ENCODE measurements at regions not wholly inside any gene's neighbourhood (a gene's known extent, or its start where the extent isn't known, plus 50 kb on each side); places are given as distances from the start of the nearest gene placed in this dataset.

DNA sequence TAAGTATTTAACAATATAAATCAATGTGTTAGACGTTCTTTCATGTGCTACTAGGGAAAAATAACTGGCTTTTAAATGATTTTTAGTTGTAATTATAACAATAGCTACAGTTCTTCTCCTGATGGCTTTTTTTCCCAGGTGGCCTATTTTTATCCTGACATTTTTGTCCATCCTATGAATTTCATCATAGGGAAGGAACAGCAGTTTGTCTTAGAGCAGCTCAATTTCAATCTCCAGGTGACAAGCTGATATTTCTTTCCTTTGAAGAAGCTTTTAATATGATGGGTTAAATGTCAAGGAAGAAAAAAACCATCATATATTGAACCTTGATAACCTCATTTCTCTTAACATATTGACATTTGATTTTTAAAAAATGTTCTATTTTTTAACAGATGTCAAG is 163.0 kb upstream of the AGA start:
- Histone ChIP-seq H3K36me3 (no peaks in the 10 kb centered on the region), H3K4me1 (no peaks in the 10 kb centered on the region), H3K9me3 (no peaks in the 10 kb centered on the region), H3K4me3 (ENCODE audit: low read depth, low read length) (no peak overlapping the region), H3K27me3 (no peaks in the 10 kb centered on the region)
- TF ChIP-seq, protein P1, sequence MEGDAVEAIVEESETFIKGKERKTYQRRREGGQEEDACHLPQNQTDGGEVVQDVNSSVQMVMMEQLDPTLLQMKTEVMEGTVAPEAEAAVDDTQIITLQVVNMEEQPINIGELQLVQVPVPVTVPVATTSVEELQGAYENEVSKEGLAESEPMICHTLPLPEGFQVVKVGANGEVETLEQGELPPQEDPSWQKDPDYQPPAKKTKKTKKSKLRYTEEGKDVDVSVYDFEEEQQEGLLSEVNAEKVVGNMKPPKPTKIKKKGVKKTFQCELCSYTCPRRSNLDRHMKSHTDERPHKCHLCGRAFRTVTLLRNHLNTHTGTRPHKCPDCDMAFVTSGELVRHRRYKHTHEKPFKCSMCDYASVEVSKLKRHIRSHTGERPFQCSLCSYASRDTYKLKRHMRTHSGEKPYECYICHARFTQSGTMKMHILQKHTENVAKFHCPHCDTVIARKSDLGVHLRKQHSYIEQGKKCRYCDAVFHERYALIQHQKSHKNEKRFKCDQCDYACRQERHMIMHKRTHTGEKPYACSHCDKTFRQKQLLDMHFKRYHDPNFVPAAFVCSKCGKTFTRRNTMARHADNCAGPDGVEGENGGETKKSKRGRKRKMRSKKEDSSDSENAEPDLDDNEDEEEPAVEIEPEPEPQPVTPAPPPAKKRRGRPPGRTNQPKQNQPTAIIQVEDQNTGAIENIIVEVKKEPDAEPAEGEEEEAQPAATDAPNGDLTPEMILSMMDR (IDR thresholded peaks at IDR 0.05; ENCODE audit: low read depth, low read length), result no peak
- DNase-seq, result no peak

DNA sequence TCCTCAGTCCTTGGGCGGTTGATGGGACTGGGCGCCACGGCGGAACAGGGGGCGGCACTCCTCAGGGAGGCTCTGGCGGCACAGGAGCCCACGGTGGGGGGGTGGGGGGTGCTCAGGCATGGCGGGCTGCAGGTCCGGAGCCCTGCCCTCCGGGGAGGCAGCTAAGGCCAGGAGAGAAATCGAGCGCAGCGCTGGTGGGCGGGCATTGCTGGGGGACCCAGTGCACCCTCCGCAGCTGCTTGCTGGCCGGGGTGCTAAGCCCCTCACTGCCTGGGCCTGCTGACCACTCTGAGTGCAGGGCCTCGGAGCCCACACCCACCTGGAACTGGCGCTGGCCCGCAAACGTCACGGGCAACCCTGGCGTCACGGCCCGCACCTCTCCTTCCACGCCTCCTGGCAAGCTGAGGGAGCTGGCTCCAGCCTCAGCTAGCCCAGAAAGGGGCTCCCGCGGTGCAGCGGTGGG is 164.9 kb upstream of the AGA start:
- no peaks in the 10 kb centered on the region for H3K36me3 ChIP-seq
- no peak overlapping the region for H3K4me3 ChIP-seq (ENCODE audit: low read depth, low read length)
- no peaks in the 10 kb centered on the region for H3K9me3 ChIP-seq
- TF ChIP-seq, protein P1 (IDR thresholded peaks at IDR 0.05; ENCODE audit: low read depth, low read length), result no peak
- no peak for DNase-seq
- H3K27me3 ChIP-seq, result no peaks in the 10 kb centered on the region
- no peaks in the 10 kb centered on the region for H3K4me1 ChIP-seq

DNA sequence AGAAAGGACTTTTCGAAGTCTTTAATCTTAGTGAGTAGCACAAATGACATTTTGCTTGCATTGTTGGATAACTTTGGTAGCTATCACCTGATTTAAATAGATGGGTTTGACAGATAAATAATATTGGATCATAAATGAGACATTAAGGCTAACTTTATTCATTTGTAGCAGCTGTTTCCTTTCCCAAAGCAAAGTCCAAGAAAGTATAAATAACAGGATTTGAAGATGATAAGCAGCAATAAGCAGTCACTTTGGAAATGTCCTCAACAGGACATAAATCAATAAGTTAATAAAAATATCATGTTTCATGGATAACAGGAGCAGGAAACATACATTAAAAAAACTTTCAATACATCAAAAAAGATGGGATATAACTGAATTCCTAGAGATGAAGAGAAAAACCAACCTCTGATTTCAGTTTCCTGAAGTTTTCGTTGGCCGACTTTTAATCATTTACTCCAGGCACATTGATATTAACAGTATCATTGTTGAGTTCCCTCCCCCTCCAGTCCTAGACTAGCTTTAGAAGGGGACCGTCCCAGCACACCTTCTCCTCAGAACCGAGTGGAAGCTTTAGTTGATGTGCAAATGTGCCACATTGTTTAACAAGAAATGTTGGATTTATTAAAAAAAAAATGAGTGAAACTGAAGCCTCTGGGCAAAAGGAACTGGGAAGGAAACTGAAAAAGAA is 169.9 kb upstream of the AGA start:
- DNase-seq, result no peak
- Histone ChIP-seq H3K36me3 (no peaks in the 10 kb centered on the region), H3K9me3 (no peaks in the 10 kb centered on the region), H3K4me1 (no peaks in the 10 kb centered on the region), H3K27me3 (no peaks in the 10 kb centered on the region), H3K4me3 (ENCODE audit: low read depth, low read length) (no peak overlapping the region)
- TF ChIP-seq, protein P1 (IDR thresholded peaks at IDR 0.05; ENCODE audit: low read depth, low read length), result no peak

DNA sequence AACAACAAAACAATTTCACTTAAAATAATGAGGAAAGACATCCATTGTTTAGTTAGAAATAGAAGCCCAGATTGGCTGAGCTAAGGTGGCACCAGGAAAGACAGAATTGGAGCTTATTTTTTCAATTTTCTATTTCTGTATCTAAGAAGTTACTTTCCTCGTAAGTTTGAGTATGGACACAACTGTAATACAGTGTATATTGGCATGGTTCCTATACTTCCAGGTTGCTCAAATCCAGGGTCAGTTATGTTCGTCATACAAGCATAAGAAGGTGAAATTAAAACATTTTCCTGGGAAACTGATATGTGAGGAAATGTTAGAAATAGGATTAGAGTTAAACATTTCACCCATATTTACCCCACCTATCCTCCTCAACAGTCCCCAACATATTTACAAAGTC is 170.4 kb upstream of the AGA start:
- no peaks in the 10 kb centered on the region for H3K27me3 ChIP-seq
- no peaks in the 10 kb centered on the region for H3K36me3 ChIP-seq
- no peak for DNase-seq
- no peaks in the 10 kb centered on the region for H3K9me3 ChIP-seq
- H3K4me3 ChIP-seq (ENCODE audit: low read depth, low read length), result no peak overlapping the region
- H3K4me1 ChIP-seq, result no peaks in the 10 kb centered on the region
- TF ChIP-seq, protein P1 (IDR thresholded peaks at IDR 0.05; ENCODE audit: low read depth, low read length), result no peak

DNA sequence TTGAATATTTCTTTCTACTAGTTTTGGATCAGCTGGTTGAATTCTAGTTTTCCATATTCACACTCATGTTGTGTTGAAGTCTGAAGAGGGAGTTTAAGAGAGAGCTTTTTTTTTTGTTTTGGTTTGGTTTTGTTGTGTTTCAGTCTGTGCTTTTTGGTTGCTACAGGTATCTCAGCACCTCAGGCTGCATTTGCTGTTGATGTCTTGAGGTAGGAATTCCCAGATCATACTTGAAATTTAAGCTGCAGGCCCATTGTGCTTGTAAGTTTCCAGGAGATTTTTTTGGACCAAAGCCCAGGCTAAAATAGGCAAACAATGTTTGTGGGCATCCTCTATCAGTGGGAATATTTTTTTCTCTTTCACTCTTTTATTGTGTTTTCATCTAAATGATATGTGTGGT is 190.2 kb upstream of the AGA start:
- no peaks in the 10 kb centered on the region for H3K9me3 ChIP-seq
- DNase-seq, result no peak
- H3K4me1 ChIP-seq, result no peaks in the 10 kb centered on the region
- no peaks in the 10 kb centered on the region for H3K36me3 ChIP-seq
- H3K4me3 ChIP-seq (ENCODE audit: low read depth, low read length), result no peak overlapping the region
- no peaks in the 10 kb centered on the region for H3K27me3 ChIP-seq
- TF ChIP-seq, protein P1 (IDR thresholded peaks at IDR 0.05; ENCODE audit: low read depth, low read length), result no peak

DNA sequence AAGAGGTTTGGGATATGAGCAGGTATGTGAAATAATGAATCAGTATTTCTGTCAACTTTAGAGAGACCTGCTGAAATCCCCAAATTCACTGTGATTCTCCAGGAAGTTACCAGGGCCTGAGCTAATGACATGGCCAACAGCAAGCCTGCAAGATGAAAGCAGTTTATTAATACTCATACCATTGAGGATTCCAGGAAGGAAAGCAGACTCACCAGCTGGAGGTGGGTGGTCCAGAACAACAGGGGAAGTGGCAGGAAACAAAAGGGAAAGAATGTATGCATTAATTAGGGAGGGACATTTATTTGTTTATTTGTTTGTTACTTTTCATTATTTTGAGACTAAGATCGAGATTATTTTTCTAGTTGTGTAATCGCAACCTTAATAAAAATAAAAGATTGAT is 196.6 kb upstream of the AGA start:
- TF ChIP-seq, protein P1 (IDR thresholded peaks at IDR 0.05; ENCODE audit: low read depth, low read length), result no peak
- DNase-seq, result no peak
- Histone ChIP-seq H3K9me3 (no peaks in the 10 kb centered on the region), H3K4me1 (no peaks in the 10 kb centered on the region), H3K4me3 (ENCODE audit: low read depth, low read length) (no peak overlapping the region), H3K27me3 (no peaks in the 10 kb centered on the region), H3K36me3 (no peaks in the 10 kb centered on the region)
